ENCODE measurements at regions not wholly inside any gene's neighbourhood (a gene's known extent, or its start where the extent isn't known, plus 50 kb on each side); places are given as distances from the start of the nearest gene placed in this dataset.

DNA sequence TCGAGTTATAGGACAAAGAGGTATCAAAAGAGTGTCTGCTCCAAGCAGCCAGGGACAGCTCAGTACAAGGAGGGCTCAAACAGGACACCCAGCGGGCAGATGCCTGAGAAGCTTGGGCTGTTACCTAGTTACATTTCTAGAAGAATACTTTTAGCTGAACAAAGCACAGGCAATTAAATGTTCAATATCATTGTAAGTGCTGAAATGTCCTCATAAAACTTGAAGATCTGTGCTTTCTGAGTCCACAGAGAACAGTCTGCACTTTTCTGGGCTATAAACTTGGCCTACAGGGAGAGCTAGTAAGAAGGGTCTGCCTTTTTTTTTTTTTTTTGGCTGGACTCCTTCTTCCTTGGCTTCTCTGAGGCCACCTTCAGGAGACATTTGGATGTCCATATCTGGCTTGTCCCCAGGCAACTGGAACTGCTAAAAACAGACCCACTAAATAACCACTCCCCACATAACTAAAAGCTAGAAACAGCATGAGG is 123.2 kb downstream of the SLC16A9 start:
- TF ChIP-seq, protein P1, sequence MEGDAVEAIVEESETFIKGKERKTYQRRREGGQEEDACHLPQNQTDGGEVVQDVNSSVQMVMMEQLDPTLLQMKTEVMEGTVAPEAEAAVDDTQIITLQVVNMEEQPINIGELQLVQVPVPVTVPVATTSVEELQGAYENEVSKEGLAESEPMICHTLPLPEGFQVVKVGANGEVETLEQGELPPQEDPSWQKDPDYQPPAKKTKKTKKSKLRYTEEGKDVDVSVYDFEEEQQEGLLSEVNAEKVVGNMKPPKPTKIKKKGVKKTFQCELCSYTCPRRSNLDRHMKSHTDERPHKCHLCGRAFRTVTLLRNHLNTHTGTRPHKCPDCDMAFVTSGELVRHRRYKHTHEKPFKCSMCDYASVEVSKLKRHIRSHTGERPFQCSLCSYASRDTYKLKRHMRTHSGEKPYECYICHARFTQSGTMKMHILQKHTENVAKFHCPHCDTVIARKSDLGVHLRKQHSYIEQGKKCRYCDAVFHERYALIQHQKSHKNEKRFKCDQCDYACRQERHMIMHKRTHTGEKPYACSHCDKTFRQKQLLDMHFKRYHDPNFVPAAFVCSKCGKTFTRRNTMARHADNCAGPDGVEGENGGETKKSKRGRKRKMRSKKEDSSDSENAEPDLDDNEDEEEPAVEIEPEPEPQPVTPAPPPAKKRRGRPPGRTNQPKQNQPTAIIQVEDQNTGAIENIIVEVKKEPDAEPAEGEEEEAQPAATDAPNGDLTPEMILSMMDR (IDR thresholded peaks at IDR 0.05): no peak
- TF ChIP-seq POLR2A (IDR thresholded peaks at IDR 0.05): no peak
- TF ChIP-seq POLR2AphosphoS5 (IDR thresholded peaks at IDR 0.05): no peak
- no peak for TF ChIP-seq EP300 (IDR thresholded peaks at IDR 0.05)
